ENCODE measurements at regions not wholly inside any gene's neighbourhood (a gene's known extent, or its start where the extent isn't known, plus 50 kb on each side); places are given as distances from the start of the nearest gene placed in this dataset.

DNA sequence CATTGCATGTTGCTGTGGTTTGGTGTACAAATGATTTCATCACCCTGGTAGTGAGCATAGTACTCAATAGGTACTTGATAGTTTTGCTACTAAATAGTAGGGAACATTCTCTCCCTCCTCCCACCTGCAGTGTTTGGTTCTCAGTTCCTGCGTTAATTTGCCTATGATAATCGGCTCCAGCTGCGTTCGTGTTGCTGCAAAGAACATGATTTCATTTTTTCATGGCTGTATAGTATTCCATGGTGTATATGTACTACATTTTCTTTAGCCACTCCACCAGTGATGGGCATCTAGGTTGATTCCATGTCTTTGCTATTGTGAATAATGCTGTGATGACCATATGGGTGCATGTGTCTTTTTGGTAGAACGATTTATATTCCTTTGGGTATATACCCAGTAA is 903.4 kb downstream of the TTLL7 start:
- H3K27ac ChIP-seq, result no peak overlapping the region
- TF ChIP-seq, protein P1, sequence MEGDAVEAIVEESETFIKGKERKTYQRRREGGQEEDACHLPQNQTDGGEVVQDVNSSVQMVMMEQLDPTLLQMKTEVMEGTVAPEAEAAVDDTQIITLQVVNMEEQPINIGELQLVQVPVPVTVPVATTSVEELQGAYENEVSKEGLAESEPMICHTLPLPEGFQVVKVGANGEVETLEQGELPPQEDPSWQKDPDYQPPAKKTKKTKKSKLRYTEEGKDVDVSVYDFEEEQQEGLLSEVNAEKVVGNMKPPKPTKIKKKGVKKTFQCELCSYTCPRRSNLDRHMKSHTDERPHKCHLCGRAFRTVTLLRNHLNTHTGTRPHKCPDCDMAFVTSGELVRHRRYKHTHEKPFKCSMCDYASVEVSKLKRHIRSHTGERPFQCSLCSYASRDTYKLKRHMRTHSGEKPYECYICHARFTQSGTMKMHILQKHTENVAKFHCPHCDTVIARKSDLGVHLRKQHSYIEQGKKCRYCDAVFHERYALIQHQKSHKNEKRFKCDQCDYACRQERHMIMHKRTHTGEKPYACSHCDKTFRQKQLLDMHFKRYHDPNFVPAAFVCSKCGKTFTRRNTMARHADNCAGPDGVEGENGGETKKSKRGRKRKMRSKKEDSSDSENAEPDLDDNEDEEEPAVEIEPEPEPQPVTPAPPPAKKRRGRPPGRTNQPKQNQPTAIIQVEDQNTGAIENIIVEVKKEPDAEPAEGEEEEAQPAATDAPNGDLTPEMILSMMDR (conservative IDR thresholded peaks at IDR 0.05), result no peak
- no peak for TF ChIP-seq ZFX (IDR thresholded peaks at IDR 0.05)

DNA sequence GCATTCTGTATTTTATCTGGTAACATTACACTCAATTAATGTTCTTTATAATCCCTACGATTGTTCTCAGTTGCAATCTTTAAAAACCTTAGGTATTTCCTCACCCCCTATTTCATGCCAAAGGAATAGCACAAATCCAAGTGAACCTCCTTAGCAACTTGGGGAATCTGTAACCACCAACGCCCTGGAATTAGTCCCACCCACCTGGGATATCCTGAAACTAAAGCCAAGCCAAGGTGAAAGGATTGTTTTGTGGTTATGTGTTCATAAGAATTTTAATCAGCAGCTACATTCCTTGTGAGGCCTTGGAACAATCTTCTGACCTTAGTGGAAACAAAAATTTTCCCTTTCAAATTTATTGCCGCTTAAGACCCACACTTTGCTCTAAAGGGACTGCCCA is 908.7 kb downstream of the TTLL7 start:
- no peak overlapping the region for H3K27ac ChIP-seq
- no peak for TF ChIP-seq ZFX (IDR thresholded peaks at IDR 0.05)
- TF ChIP-seq, protein P1 (conservative IDR thresholded peaks at IDR 0.05), result no peak

DNA sequence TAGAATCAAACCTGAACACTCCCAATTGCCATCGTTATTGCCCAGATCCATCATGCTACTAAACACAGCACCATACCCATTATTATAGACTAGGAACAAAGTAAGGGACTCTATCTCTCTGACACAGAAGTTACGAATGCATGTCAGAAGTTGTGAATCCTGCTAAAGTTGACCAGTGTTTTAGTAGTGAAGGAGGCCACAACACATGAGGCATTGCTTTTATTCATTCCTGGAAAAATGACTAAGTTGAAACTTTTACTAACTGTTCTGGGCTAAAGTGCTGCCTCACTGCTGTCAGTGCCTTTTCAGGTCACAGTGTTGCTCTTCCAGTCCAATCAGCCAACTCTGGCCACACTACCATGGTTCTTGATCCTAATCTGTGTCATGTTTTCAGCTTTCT is 911.1 kb downstream of the TTLL7 start:
- H3K27ac ChIP-seq, result no peak overlapping the region
- TF ChIP-seq, protein P1 (conservative IDR thresholded peaks at IDR 0.05), result no peak
- no peak for TF ChIP-seq ZFX (IDR thresholded peaks at IDR 0.05)

DNA sequence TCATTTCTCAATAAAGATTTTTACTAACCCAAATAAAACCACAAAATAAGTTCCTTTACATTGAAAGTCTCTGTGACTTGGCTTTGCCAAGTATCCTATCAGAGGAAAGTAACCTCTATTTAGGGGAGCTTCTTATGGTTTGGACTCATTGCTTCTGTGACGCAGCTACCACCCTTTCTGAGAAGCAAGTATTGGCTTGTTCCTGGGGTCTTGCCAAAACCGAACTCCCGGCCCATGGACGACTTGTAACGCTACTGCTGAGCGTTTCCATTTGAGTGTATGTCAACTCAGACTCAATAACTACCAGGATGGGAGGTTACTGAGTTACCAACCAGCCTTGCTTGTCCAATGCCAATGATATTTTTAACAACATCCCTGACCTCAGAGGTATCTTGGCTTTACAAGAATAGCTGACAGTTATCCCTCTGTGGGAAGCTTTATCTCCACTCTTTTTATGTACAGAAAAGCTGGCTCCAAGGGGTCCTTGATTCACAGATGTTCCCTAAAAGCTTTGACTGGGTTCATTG is 911.9 kb downstream of the TTLL7 start:
- TF ChIP-seq, protein P1 (conservative IDR thresholded peaks at IDR 0.05), result no peak
- TF ChIP-seq ZFX (IDR thresholded peaks at IDR 0.05), result no peak
- H3K27ac ChIP-seq, result peak overlapping the region; percentile 32; the same call in 1 of the 2 replicates

DNA sequence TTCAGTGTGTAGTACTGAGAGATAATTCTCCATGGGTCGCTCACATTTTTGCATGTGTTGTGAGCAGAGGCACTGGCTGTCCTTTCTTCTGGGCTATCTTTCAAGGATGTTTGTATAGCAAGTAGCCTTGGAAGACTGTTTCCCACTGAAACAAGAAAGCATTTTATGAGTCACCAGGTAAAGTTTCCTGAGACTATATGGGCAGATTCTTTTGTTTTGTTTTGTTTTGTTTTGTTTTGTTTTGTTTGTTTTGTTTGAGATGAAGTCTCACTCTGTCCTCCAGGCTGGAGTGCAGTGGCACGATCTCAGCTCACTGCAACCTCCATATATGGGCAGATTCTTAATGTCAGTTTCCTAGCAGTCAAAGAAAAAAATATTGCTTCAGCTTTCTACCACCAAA is 912.6 kb downstream of the TTLL7 start:
- TF ChIP-seq ZFX (IDR thresholded peaks at IDR 0.05), result no peak
- TF ChIP-seq, protein P1 (conservative IDR thresholded peaks at IDR 0.05), result no peak
- H3K27ac ChIP-seq, result peak overlapping the region; percentile 32; the same call in 1 of the 2 replicates

DNA sequence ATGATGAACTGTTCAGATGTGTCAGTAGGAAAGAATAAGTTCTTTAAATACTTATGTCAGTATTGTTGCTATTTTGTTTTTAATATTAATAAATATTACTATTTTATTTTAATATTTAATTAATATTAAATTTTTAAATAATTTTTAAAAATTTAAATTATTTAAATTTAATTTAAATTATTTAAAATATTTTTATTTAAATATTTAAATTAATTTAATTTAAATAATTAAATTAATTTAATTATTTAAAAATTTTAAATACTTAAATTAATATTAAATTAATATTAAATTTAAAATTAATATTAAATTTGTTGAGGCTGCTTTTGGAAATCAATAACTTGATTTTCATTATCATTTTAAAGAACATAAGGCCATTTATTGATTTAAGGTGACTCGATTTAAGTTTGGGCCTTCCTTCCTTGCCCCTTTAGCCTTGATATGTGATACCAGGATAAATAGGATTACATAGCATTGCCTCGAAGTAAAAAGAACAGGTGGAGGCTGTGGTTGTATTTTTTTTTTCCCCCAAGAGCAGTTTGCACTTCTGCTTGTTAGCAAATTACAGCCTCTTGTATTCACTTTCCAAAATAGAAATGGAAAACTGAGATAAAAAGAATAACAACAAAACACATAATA is 915.2 kb downstream of the TTLL7 start:
- no peak for TF ChIP-seq ZFX (IDR thresholded peaks at IDR 0.05)
- TF ChIP-seq, protein P1 (conservative IDR thresholded peaks at IDR 0.05), result no peak

DNA sequence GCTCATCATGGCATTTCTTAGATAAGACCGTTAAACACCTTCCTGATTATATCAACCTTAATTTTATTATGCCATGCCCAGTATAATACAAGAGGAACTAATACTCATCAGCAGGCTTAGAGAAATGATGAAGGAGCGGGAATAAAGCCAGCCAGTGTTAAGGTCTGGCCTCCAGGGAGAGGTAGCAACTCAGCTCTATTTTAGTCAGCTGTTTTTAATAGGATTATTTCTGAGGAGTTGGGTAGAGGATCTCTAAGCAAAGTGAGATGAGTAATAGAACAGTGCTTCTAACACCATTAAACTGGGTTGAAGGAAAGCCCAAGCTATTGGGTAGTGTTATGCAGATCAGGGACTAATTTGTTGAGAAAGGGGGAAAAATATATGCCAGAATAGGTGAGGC is 921.5 kb downstream of the TTLL7 start:
- no peak overlapping the region for H3K27ac ChIP-seq
- TF ChIP-seq ZFX (IDR thresholded peaks at IDR 0.05), result no peak
- TF ChIP-seq, protein P1 (conservative IDR thresholded peaks at IDR 0.05), result no peak

More for the DNA sequence above, 915.2 kb downstream of the TTLL7 start:
- no peak overlapping the region for H3K27ac ChIP-seq

Measured in C4-2B (cell line).